ENCODE measurements at regions not wholly inside any gene's neighbourhood (a gene's known extent, or its start where the extent isn't known, plus 50 kb on each side); places are given as distances from the start of the nearest gene placed in this dataset.

DNA sequence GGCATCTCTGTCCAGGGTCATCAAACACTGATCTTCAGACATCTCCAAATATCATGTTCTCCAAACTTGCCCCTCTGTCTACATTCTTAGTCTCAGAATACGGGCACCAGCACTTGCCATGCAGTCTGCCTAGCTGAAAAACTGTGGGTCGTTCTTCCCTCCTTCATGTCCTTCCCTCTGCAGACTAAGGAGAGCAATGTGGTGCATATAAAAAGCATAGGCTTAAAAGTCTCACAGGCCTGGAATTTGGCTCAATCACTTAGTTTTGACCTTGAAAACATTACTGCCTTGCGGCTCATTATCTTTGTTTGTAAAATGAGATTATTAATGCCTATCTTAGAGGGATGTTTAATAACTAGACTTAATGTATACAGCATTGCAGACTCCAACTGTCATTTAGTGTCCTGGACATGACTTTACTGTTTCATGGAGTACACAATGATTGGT lies 362.8 kb downstream of the NPR3 start:
- no peak overlapping the region for H3K27ac Mint-ChIP-seq
- no peak overlapping the region for H3K27ac ChIP-seq (ENCODE audit: low read depth)
- H3K9me2 ChIP-seq (ENCODE audit: insufficient read depth): no peaks in the 10 kb centered on the region
- H3K4me2 ChIP-seq: no peak overlapping the region
- no peak overlapping the region for H3K4me3 ChIP-seq
- no peaks in the 10 kb centered on the region for H4K20me1 ChIP-seq (replicated peaks; ENCODE audit: insufficient read depth)
- H3F3A ChIP-seq (replicated peaks; ENCODE audit: low read depth): no peaks in the 10 kb centered on the region
- H3K4me1 ChIP-seq (ENCODE audit: insufficient read depth): no peaks in the 10 kb centered on the region
- H3K4me3 Mint-ChIP-seq: no peak overlapping the region
- no peak for DNase-seq (ENCODE audit: low spot score)
- H3K9me3 Mint-ChIP-seq: peaks cover 5% of the 10 kb centered on the region; the same call in 2 of the 3 replicates
- no peaks in the 10 kb centered on the region for H3K27me3 Mint-ChIP-seq (ENCODE audit: insufficient read depth, low read depth, poor library complexity)
- no peaks in the 10 kb centered on the region; the same call in 2 of the 3 replicates for H3K36me3 Mint-ChIP-seq (ENCODE audit: low read depth)
- no peaks in the 10 kb centered on the region for H3K36me3 ChIP-seq (ENCODE audit: insufficient read depth)
- 0 out of 3 replicates have a peak, but pooled peaks cover 4% of the 10 kb centered on the region for H3K4me1 Mint-ChIP-seq
- no peak overlapping the region for H2AFZ ChIP-seq
- H3K79me2 ChIP-seq (replicated peaks; ENCODE audit: insufficient read depth): no peaks in the 10 kb centered on the region
- H3K27me3 ChIP-seq (ENCODE audit: insufficient read depth): no peaks in the 10 kb centered on the region
- no peak for ATAC-seq
- TF ChIP-seq ZNF331 (CRISPR knock-in tag; IDR thresholded peaks at IDR 0.05; ENCODE audit: low read depth) (no peak), EZH2 (IDR thresholded peaks at IDR 0.05; ENCODE audit: low read depth, unreplicated experiment) (no peak), CTCF (conservative IDR thresholded peaks at IDR 0.05; ENCODE audit: low read depth in 2 of 2) (no peak), ETS1 (IDR thresholded peaks at IDR 0.05) (no peak), STAT1 (IDR thresholded peaks at IDR 0.05; ENCODE audit: unreplicated experiment) (no peak), ZNF114 (CRISPR knock-in tag; IDR thresholded peaks at IDR 0.05) (no peak), EZH2phosphoT487 (IDR thresholded peaks at IDR 0.05; ENCODE audit: unreplicated experiment) (no peak), JUNB (IDR thresholded peaks at IDR 0.05; ENCODE audit: unreplicated experiment) (no peak), CREB1 (CRISPR knock-in tag; IDR thresholded peaks at IDR 0.05; ENCODE audit: low read depth) (no peak), POLR2AphosphoS5 (IDR thresholded peaks at IDR 0.05; ENCODE audit: low read depth) (no peak)
- TF ChIP-seq, protein P1, sequence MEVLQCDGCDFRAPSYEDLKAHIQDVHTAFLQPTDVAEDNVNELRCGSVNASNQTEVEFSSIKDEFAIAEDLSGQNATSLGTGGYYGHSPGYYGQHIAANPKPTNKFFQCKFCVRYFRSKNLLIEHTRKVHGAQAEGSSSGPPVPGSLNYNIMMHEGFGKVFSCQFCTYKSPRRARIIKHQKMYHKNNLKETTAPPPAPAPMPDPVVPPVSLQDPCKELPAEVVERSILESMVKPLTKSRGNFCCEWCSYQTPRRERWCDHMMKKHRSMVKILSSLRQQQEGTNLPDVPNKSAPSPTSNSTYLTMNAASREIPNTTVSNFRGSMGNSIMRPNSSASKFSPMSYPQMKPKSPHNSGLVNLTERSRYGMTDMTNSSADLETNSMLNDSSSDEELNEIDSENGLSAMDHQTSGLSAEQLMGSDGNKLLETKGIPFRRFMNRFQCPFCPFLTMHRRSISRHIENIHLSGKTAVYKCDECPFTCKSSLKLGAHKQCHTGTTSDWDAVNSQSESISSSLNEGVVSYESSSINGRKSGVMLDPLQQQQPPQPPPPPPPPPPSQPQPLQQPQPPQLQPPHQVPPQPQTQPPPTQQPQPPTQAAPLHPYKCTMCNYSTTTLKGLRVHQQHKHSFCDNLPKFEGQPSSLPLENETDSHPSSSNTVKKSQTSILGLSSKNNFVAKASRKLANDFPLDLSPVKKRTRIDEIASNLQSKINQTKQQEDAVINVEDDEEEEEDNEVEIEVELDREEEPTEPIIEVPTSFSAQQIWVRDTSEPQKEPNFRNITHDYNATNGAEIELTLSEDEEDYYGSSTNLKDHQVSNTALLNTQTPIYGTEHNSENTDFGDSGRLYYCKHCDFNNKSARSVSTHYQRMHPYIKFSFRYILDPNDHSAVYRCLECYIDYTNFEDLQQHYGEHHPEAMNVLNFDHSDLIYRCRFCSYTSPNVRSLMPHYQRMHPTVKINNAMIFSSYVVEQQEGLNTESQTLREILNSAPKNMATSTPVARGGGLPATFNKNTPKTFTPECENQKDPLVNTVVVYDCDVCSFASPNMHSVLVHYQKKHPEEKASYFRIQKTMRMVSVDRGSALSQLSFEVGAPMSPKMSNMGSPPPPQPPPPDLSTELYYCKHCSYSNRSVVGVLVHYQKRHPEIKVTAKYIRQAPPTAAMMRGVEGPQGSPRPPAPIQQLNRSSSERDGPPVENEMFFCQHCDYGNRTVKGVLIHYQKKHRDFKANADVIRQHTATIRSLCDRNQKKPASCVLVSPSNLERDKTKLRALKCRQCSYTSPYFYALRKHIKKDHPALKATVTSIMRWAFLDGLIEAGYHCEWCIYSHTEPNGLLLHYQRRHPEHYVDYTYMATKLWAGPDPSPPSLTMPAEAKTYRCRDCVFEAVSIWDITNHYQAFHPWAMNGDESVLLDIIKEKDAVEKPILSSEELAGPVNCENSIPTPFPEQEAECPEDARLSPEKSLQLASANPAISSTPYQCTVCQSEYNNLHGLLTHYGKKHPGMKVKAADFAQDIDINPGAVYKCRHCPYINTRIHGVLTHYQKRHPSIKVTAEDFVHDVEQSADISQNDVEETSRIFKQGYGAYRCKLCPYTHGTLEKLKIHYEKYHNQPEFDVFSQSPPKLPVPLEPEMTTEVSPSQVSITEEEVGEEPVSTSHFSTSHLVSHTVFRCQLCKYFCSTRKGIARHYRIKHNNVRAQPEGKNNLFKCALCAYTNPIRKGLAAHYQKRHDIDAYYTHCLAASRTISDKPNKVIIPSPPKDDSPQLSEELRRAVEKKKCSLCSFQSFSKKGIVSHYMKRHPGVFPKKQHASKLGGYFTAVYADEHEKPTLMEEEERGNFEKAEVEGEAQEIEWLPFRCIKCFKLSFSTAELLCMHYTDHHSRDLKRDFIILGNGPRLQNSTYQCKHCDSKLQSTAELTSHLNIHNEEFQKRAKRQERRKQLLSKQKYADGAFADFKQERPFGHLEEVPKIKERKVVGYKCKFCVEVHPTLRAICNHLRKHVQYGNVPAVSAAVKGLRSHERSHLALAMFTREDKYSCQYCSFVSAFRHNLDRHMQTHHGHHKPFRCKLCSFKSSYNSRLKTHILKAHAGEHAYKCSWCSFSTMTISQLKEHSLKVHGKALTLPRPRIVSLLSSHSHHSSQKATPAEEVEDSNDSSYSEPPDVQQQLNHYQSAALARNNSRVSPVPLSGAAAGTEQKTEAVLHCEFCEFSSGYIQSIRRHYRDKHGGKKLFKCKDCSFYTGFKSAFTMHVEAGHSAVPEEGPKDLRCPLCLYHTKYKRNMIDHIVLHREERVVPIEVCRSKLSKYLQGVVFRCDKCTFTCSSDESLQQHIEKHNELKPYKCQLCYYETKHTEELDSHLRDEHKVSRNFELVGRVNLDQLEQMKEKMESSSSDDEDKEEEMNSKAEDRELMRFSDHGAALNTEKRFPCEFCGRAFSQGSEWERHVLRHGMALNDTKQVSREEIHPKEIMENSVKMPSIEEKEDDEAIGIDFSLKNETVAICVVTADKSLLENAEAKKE (CRISPR knock-in tag; IDR thresholded peaks at IDR 0.05): no peak
- TF ChIP-seq, protein P2, sequence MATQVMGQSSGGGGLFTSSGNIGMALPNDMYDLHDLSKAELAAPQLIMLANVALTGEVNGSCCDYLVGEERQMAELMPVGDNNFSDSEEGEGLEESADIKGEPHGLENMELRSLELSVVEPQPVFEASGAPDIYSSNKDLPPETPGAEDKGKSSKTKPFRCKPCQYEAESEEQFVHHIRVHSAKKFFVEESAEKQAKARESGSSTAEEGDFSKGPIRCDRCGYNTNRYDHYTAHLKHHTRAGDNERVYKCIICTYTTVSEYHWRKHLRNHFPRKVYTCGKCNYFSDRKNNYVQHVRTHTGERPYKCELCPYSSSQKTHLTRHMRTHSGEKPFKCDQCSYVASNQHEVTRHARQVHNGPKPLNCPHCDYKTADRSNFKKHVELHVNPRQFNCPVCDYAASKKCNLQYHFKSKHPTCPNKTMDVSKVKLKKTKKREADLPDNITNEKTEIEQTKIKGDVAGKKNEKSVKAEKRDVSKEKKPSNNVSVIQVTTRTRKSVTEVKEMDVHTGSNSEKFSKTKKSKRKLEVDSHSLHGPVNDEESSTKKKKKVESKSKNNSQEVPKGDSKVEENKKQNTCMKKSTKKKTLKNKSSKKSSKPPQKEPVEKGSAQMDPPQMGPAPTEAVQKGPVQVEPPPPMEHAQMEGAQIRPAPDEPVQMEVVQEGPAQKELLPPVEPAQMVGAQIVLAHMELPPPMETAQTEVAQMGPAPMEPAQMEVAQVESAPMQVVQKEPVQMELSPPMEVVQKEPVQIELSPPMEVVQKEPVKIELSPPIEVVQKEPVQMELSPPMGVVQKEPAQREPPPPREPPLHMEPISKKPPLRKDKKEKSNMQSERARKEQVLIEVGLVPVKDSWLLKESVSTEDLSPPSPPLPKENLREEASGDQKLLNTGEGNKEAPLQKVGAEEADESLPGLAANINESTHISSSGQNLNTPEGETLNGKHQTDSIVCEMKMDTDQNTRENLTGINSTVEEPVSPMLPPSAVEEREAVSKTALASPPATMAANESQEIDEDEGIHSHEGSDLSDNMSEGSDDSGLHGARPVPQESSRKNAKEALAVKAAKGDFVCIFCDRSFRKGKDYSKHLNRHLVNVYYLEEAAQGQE (IDR thresholded peaks at IDR 0.05; ENCODE audit: unreplicated experiment): no peak

Measured in GM23338 (cell line).